Smooth muscle cell (in vitro differentiated cells): ENCODE measurements at regions not wholly inside any gene's neighbourhood (a gene's known extent, or its start where the extent isn't known, plus 50 kb on each side); places are given as distances from the start of the nearest gene placed in this dataset.
"Not testable (repeated sequence)": the region's sequence is repeated elsewhere in the genome, so short reads cannot be mapped to it uniquely, and the experiment has no call there.

Experiments used
- DNase-seq: peaks from one replicate; lab custom pipeline; 2025; ENCODE audit not compliant: unreplicated experiment; lab: John Stamatoyannopoulos, UW
- H2AFZ ChIP-seq: fragments of 200-600 bp; sonication (generic); 2 replicates; pipeline ENCODE4 v1.6.0; 2016; ENCODE audit warnings: antibody characterized with exemption, low read depth, mild to moderate bottlenecking
- H3F3A ChIP-seq: fragments of 200-600 bp; sonication (generic); 2 replicates; pipeline ENCODE4 v1.6.0; 2017; ENCODE audit warnings: antibody characterized with exemption, low read depth
- H3K27ac ChIP-seq: fragments of 200-600 bp; sonication (generic); 2 replicates; pipeline ENCODE4 v1.5.1; 2016; ENCODE audit warnings: low read depth, mild to moderate bottlenecking
- H3K27me3 ChIP-seq: fragments of 200-600 bp; sonication (generic); 2 replicates; pipeline ENCODE4 v1.6.1; 2016; ENCODE audit warnings: low read depth, mild to moderate bottlenecking
- H3K36me3 ChIP-seq: fragments of 200-600 bp; sonication (generic); 2 replicates; pipeline ENCODE4 v1.5.1; 2016; ENCODE audit warnings: low read depth
- H3K4me1 ChIP-seq: fragments of 200-600 bp; sonication (generic); 2 replicates; pipeline ENCODE4 v1.5.1; 2016; ENCODE audit warnings: low read depth
- H3K4me2 ChIP-seq: fragments of 200-600 bp; sonication (generic); 2 replicates; pipeline ENCODE4 v1.6.0; 2016; ENCODE audit warnings: mild to moderate bottlenecking
- H3K4me3 ChIP-seq: fragments of 200-600 bp; sonication (generic); 2 replicates; pipeline ENCODE4 v1.5.1; 2016; ENCODE audit warnings: mild to moderate bottlenecking
- H3K79me2 ChIP-seq: fragments of 200-600 bp; sonication (generic); 2 replicates; pipeline ENCODE4 v1.6.0; 2016; ENCODE audit warnings: low read depth, mild to moderate bottlenecking
- H3K9ac ChIP-seq: fragments of 200-600 bp; sonication (generic); 2 replicates; pipeline ENCODE4 v1.6.0; 2016; ENCODE audit warnings: low read depth
- H3K9me3 ChIP-seq: fragments of 200-600 bp; sonication (generic); replicated peaks from 2 replicates; pipeline ENCODE4 v1.5.1; 2016; ENCODE audit warnings: low read depth
- H4K20me1 ChIP-seq: fragments of 200-600 bp; sonication (generic); 2 replicates; pipeline ENCODE4 v1.6.0; 2016; ENCODE audit warnings: low read depth
- CTCF ChIP-seq: fragments of 200-600 bp; sonication (generic); IDR thresholded peaks from 2 replicates; pipeline ENCODE4 v1.5.1; 2017; ENCODE audit warnings: borderline replicate concordance, mild to moderate bottlenecking, antibody characterized with exemption; ENCODE audit not compliant: insufficient read depth, poor library complexity, severe bottlenecking
- WGBS: methylation state at CpG from one replicate; pipeline ENCODE4 v1.1.7; 2016; ENCODE audit warnings: low lambda C conversion rate; 5-methylcytosine and 5-hydroxymethylcytosine counted together

- DNase-seq, result no peak
- Histone ChIP-seq H3K36me3 (peaks cover 4% of the 10 kb centered on the region), H3K4me3 (no peak overlapping the region), H4K20me1 (no peaks in the 10 kb centered on the region), H3K4me1 (no peaks in the 10 kb centered on the region), H3K4me2 (no peak overlapping the region), H3F3A (no peaks in the 10 kb centered on the region), H3K79me2 (no peaks in the 10 kb centered on the region), H3K27me3 (peaks cover 13% of the 10 kb centered on the region), H3K27ac (no peak overlapping the region), H3K9me3 (no peaks in the 10 kb centered on the region), H3K9ac (no peak overlapping the region), H2AFZ (no peak overlapping the region)
- no peak for TF ChIP-seq CTCF
- 90% methylated on average over 1 of the region's 1 CpG for WGBS
These were observed 98.1 kb upstream of the NANOS1 start for GRCh38 chr10:118931436-118931835.

GRCh38 chr10:118932154-118932553, 97.4 kb upstream of the NANOS1 start:
- not testable (repeated sequence) for H3K79me2 ChIP-seq, H4K20me1 ChIP-seq, H3K4me3 ChIP-seq, DNase-seq, H3K9ac ChIP-seq, H2AFZ ChIP-seq, H3K9me3 ChIP-seq, H3K27ac ChIP-seq, H3F3A ChIP-seq, H3K36me3 ChIP-seq, H3K4me2 ChIP-seq, H3K4me1 ChIP-seq
- H3K27me3 ChIP-seq, result peaks cover 13% of the 10 kb centered on the region
- 93% methylated on average over 1 of the region's 1 CpG for WGBS

GRCh38 chr10:118937226-118937625, 92.3 kb upstream of the NANOS1 start:
- no peaks in the 10 kb centered on the region for H3K79me2 ChIP-seq
- no peak overlapping the region for H2AFZ ChIP-seq
- no peaks in the 10 kb centered on the region for H4K20me1 ChIP-seq
- no peak overlapping the region for H3K4me2 ChIP-seq
- no peaks in the 10 kb centered on the region for H3K9me3 ChIP-seq
- no peaks in the 10 kb centered on the region for H3K36me3 ChIP-seq
- peaks cover 13% of the 10 kb centered on the region for H3K27me3 ChIP-seq
- H3K27ac ChIP-seq, result no peak overlapping the region
- no peaks in the 10 kb centered on the region for H3F3A ChIP-seq
- no peak for TF ChIP-seq CTCF
- DNase-seq, result no peak
- no peak overlapping the region for H3K9ac ChIP-seq
- WGBS, result 91% methylated on average over 3 of the region's 3 CpGs
- H3K4me1 ChIP-seq, result no peaks in the 10 kb centered on the region
- no peak overlapping the region for H3K4me3 ChIP-seq

- no peak for DNase-seq
- Histone ChIP-seq H2AFZ (no peak overlapping the region), H3K36me3 (no peaks in the 10 kb centered on the region), H3K27me3 (peaks cover 13% of the 10 kb centered on the region), H3K27ac (no peak overlapping the region), H3F3A (no peaks in the 10 kb centered on the region), H3K4me1 (no peaks in the 10 kb centered on the region), H3K4me3 (no peak overlapping the region), H3K9me3 (no peaks in the 10 kb centered on the region), H3K9ac (no peak overlapping the region), H3K4me2 (no peak overlapping the region), H4K20me1 (no peaks in the 10 kb centered on the region), H3K79me2 (no peaks in the 10 kb centered on the region)
- 87% methylated on average over 7 of the region's 7 CpGs for WGBS
- no peak for TF ChIP-seq CTCF
These were observed 90.1 kb upstream of the NANOS1 start for GRCh38 chr10:118939211-118940007.
